GM21367 (cell line): ENCODE measurements at regions not wholly inside any gene's neighbourhood (a gene's known extent, or its start where the extent isn't known, plus 50 kb on each side); places are given as distances from the start of the nearest gene placed in this dataset.
"Not testable (repeated sequence)": the region's sequence is repeated elsewhere in the genome, so short reads cannot be mapped to it uniquely, and the experiment has no call there.

Experiments used
- ATAC-seq: cut with Tn5 transposase; IDR thresholded peaks from one replicate; pipeline ENCODE4 v1.9.1; 2021; ENCODE audit not compliant: unreplicated experiment

- ATAC-seq = not testable (repeated sequence)
These were observed 260.1 kb downstream of the MEF2C start for GRCh38 chr5:88622890-88623289.

GRCh38 chr5:88615767-88616166 is 267.2 kb downstream of the MEF2C start:
- ATAC-seq = not testable (repeated sequence)

GRCh38 chr5:88613051-88613450 is 269.9 kb downstream of the MEF2C start:
- no peak for ATAC-seq

- no peak for ATAC-seq
These were observed 272.4 kb downstream of the MEF2C start for GRCh38 chr5:88610586-88610985.

GRCh38 chr5:88607492-88607891 is 275.5 kb downstream of the MEF2C start:
- no peak for ATAC-seq

- ATAC-seq = no peak
These were observed 276.4 kb downstream of the MEF2C start for GRCh38 chr5:88606626-88607025.

GRCh38 chr5:88606173-88606572 is 276.8 kb downstream of the MEF2C start:
- ATAC-seq = no peak

- ATAC-seq = no peak
These were observed 280.4 kb downstream of the MEF2C start for GRCh38 chr5:88602584-88602983.

GRCh38 chr5:88594441-88594840 is 288.5 kb downstream of the MEF2C start:
- ATAC-seq = no peak

GRCh38 chr5:88588609-88589008 is 294.4 kb downstream of the MEF2C start:
- no peak for ATAC-seq

GRCh38 chr5:88583471-88583870 is 299.5 kb downstream of the MEF2C start:
- no peak for ATAC-seq

GRCh38 chr5:88558366-88558765 is 289.7 kb upstream of the TMEM161B start:
- no peak for ATAC-seq

- no peak for ATAC-seq
These were observed 289.2 kb upstream of the TMEM161B start for GRCh38 chr5:88557881-88558280.

- no peak for ATAC-seq
These were observed 288.5 kb upstream of the TMEM161B start for GRCh38 chr5:88557131-88557530.

GRCh38 chr5:88556406-88556805 is 287.8 kb upstream of the TMEM161B start:
- ATAC-seq = no peak

- no peak for ATAC-seq
These were observed 287.0 kb upstream of the TMEM161B start for GRCh38 chr5:88555674-88556073.

- no peak for ATAC-seq
These were observed 285.3 kb upstream of the TMEM161B start for GRCh38 chr5:88553986-88554385.

- no peak for ATAC-seq
These were observed 284.7 kb upstream of the TMEM161B start for GRCh38 chr5:88553136-88553875.

GRCh38 chr5:88552426-88552825 is 283.8 kb upstream of the TMEM161B start:
- no peak for ATAC-seq

- no peak for ATAC-seq
These were observed 283.2 kb upstream of the TMEM161B start for GRCh38 chr5:88551724-88552345.

GRCh38 chr5:88550736-88551135 is 282.1 kb upstream of the TMEM161B start:
- ATAC-seq = no peak

- no peak for ATAC-seq
These were observed 279.6 kb upstream of the TMEM161B start for GRCh38 chr5:88548136-88548805.
